ENCODE measurements at regions not wholly inside any gene's neighbourhood (a gene's known extent, or its start where the extent isn't known, plus 50 kb on each side); places are given as distances from the start of the nearest gene placed in this dataset.

- DNase-seq, result no peak
These were observed 833.5 kb downstream of the DHX35 start for GRCh38 chr20:39795401-39796272.

DNA sequence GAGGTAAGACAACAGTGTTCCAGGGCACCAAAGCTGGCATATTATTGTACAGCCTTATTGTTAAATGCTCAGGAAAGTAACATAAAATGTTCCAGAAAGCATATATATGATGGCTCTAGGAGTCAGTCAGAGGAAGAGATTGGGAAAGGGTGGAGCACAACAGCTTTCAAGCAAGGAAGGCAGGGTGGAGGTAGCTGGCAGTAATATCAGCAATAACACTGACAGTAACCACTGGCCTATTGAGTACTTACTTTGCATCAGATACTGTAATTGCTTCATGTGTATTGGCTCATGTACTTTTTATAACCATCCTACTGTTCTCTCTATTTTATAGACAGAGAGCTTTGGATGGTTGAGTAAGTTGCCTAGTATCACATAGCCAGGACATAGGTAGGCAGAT, 830.2 kb downstream of the DHX35 start:
- no peak for DNase-seq

GRCh38 chr20:39789411-39789810, 827.3 kb downstream of the DHX35 start:
- no peak for DNase-seq

- no peak for DNase-seq
These were observed 823.2 kb downstream of the DHX35 start for GRCh38 chr20:39785252-39785917.

DNA sequence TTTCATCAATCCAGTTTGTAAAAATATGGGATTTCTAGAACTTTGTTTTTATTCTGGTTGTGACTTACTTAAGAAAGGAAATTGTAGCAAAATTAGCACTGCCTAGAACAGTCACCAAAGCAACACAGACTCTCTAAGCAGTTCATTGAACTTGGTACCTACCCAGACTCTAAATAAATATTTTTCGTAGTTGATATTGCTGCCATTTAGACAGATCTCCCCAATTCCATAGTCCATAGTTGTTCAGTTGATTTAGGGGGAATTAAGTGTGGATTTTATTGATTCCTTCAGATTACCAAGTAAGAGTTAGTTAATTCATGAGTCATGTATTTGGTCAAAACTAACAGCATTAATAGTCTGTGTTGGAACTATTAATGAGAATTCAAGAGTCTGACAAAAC, 822.5 kb downstream of the DHX35 start:
- DNase-seq, result no peak

GRCh38 chr20:39778847-39779604, 816.9 kb downstream of the DHX35 start:
- no peak for DNase-seq

- DNase-seq, result no peak
These were observed 816.3 kb downstream of the DHX35 start for GRCh38 chr20:39778431-39778830.

DNA sequence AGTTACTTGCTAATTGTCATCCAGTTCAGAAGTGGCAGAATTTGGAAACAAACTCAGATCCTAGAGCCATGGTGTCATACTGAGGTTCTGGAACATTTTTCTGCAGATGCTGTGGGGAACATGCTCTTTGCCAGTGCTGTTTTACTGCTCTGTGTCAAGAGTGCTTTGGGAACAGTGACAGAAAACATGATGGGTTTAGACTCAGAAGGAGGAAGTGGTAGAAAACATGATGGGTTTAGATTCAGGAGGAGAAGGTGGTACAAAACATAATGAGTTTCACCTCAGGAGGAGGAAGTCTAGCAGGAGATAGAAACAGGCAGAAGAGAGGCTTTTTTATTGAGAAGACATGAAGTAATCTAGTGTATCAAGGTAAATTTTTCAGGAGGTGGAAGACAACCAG, 815.5 kb downstream of the DHX35 start:
- DNase-seq, result no peak

DNA sequence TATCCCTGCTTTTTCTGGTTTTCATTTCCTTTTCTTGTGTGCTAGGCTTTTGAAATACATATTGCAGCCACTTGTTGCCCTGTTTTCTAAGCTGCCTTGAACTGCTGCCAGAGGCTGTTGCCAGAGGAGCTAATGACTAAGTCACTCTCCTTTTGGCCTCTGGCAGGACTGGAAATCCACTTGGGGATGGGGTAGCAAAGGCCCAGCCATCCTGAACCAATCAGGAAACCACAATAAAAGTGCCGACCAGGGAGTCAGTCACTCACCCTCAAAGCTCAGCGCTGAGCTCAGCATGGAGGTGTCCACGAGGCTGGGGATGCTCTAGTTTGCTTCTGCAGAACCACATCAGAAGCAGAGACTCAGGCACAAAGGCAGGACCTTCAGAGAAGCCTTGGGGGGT, 813.0 kb downstream of the DHX35 start:
- no peak for DNase-seq

- no peak for DNase-seq
These were observed 811.3 kb downstream of the DHX35 start for GRCh38 chr20:39773380-39774000.

DNA sequence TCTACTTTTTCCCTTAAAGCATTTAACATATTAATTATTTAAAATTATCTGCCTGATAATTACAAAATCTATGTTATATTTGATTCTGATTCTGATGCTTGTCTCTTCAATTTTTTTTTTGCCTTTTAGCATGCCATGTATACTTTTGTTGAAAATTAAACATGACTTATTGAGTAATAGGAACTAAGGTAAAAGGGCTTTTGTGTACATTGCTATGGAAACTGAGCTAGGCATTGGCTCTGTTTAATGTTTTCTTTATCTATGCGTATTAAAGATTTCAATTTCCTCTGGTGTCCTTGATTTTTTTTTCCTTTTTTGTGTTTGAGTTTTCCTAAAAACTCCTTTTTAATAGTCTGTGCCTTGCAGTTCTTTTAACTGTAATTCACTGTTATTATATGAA, 805.2 kb downstream of the DHX35 start:
- no peak for DNase-seq

DNA sequence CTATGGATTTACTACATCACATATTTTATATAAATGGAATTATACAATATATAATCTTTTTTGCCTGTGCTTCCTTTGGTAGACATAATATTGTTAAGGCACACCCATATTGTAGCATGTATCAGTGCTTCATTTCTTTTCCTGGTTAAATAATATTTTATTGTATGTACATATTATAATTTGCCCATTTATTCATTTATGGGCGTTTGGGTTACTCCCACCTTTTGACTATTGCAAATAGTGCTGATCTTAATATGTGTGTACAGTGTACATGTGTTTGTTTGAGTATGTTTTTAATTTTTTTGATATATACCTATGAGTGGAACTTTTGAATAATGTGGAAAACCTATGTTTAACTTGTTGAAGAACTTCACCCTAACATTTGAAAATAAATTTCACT, 804.2 kb downstream of the DHX35 start:
- no peak for DNase-seq

- no peak for DNase-seq
These were observed 800.6 kb downstream of the DHX35 start for GRCh38 chr20:39762716-39763115.

- no peak for DNase-seq
These were observed 796.7 kb downstream of the DHX35 start for GRCh38 chr20:39758876-39759275.

GRCh38 chr20:39756828-39757227, 794.7 kb downstream of the DHX35 start:
- DNase-seq, result no peak

DNA sequence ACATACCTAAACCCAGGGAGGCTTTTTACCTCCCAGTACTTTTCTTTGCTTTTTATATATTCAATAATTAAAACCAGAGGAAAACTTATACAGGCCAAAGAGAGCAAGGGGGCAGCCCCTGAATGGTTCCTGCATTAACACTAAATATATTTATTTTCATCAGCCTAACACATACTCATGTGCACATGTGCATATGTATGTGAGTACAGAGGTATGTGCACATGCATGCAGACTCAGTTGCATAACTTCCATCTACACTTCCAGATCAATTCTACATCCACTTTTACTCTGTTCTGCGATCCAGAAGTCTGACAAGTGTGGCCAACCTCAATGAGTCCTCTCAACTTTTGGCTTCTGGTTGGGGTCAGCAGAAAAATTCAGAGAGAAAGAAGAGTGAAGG, 794.2 kb downstream of the DHX35 start:
- no peak for DNase-seq

- DNase-seq, result no peak
These were observed 790.2 kb downstream of the DHX35 start for GRCh38 chr20:39752262-39752876.

GRCh38 chr20:39751557-39752137, 789.5 kb downstream of the DHX35 start:
- no peak for DNase-seq

DNA sequence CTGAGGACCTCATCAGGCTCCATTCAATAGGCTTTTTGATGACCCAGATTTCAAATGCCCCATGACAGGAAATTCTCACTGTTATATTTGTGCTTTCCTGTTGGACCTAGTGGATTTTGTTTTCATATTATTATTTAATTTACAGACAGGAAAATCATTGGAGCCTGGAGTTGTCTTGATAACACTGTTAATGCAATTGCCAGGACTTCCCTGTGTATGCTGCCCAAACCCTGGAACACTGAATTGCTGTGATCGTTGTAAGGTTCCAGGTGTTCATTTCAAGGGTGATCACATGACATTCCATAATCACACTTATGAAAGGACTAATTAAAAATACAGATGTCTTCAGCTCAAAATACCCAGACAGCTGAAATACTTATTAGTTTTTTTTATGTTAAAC, 783.2 kb downstream of the DHX35 start:
- DNase-seq, result no peak

DNA sequence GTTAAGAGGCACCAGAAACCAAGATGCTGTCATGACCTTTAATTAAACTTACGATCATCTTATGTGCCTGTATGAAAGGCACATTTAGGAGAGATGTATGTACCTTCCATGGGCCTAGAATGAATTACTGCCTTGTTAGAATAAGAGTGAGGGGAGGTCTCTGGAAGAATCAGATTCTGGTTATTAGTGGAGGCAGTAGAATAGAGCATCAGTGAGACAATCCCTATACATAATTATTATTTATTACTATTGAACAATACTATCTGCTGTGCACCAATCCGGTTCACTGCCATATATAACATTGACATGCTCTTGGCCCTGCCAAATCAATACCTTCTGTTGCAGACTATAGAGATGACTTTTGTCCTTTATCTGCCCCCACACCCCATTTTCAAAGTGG, 776.5 kb downstream of the DHX35 start:
- no peak for DNase-seq

- DNase-seq, result no peak
These were observed 774.5 kb downstream of the DHX35 start for GRCh38 chr20:39736434-39737327.

All from stimulated activated CD4-positive, alpha-beta T cell treated with anti-CD3 and anti-CD28 coated beads, Interleukin-4, amount 100 ng/mL, for 1 hour (primary cell).